ENCODE measurements at regions not wholly inside any gene's neighbourhood (a gene's known extent, or its start where the extent isn't known, plus 50 kb on each side); places are given as distances from the start of the nearest gene placed in this dataset.
A peak's percentile ranks its signal among the peaks of the same experiment; 100 is the strongest.

DNA sequence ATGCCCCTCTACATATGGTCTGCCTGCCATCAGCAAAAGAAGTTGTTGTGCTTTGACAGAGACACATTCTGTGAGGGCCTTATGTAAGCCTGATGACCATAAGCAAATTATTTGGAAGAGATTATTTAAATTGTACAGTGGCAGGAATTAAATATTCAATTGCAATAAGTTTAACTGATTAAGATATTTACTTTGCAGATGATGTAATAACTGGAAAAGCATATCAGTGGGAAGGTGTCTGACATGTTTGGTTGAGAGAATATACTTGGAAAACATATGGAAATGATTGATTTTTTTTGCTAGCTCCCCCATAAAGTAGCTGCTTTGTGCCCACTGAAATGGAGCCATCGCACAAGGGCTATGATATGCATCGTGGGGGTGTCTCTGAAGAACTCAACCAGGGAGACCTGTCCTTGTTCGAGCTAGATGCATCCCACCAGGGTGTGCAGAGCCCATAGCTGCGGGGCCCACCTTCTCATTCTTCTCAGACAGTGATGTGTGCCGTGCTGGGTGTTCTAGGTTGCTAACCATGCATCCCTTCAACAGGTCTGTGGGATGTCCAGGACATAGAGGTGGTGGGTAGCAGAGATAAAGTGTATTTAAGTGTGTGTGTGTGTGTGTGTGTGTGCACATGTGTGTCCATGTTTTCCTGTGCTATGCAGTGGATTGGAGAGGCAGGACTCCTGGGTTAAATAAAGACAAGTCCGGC, 90.4 kb upstream of the PARD3B start:
- Mint-ChIP-seq H3K27ac (ENCODE audit: unreplicated experiment) (peak overlapping the region; percentile 91), H3K27me3 (ENCODE audit: low read depth, unreplicated experiment) (no peaks in the 10 kb centered on the region)
- H3K79me2 ChIP-seq (ENCODE audit: insufficient read depth, low read length) = no peaks in the 10 kb centered on the region

DNA sequence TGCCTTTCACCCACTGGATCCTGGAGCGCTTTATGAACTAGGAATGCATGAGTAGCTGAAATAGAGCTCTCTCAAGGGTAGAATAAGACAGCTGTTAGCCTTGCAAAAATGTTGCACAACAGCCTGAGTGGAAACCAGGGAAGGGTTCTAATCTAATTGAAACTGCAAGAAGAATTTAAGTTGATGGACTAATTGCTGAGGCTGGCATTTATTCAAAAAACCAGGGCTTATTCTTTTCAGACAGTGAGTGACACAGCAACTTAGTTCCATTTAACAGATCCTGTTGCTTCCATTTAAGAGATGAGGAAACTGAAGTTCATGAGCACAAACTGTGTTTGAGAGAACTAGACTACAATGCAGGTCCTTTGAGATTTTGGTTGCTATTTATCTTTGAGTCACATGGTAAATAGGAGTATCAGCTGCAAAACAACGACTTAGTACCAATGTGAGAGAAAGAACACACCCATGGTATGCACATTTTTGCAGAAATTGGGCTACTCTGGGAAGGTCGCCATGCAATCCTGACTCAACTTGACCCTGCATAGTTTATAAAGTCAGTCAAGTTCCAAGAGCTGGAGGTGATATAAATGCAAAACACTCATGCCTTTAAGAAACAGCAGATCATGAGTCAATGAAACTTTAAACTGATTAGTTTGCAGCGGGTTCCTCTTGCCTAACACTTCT, 76.4 kb upstream of the PARD3B start:
- no peaks in the 10 kb centered on the region for H3K36me3 Mint-ChIP-seq (ENCODE audit: low read depth, unreplicated experiment)
- Histone ChIP-seq H3K9me3 (ENCODE audit: insufficient read depth, low read depth, low read length) (no peaks in the 10 kb centered on the region), H3K9ac (ENCODE audit: low read length) (no peak overlapping the region), H3K4me2 (ENCODE audit: low read length) (peak overlapping the region; percentile 23), H3K4me1 (ENCODE audit: insufficient read depth, low read length) (peaks cover 7% of the 10 kb centered on the region), H3K4me3 (ENCODE audit: insufficient read depth, low read depth, low read length) (no peak overlapping the region), H2AFZ (ENCODE audit: low read depth, low read length) (peak overlapping the region; percentile 13), H4K20me1 (ENCODE audit: insufficient read depth, low read length) (no peaks in the 10 kb centered on the region), H3K36me3 (ENCODE audit: insufficient read depth, low read length) (no peaks in the 10 kb centered on the region), H3K27ac (ENCODE audit: low read depth, low read length) (no peak overlapping the region), H3K79me2 (ENCODE audit: insufficient read depth, low read length) (no peaks in the 10 kb centered on the region), H3K27me3 (ENCODE audit: insufficient read depth, low read length) (no peaks in the 10 kb centered on the region)
- TF ChIP-seq, protein P1, sequence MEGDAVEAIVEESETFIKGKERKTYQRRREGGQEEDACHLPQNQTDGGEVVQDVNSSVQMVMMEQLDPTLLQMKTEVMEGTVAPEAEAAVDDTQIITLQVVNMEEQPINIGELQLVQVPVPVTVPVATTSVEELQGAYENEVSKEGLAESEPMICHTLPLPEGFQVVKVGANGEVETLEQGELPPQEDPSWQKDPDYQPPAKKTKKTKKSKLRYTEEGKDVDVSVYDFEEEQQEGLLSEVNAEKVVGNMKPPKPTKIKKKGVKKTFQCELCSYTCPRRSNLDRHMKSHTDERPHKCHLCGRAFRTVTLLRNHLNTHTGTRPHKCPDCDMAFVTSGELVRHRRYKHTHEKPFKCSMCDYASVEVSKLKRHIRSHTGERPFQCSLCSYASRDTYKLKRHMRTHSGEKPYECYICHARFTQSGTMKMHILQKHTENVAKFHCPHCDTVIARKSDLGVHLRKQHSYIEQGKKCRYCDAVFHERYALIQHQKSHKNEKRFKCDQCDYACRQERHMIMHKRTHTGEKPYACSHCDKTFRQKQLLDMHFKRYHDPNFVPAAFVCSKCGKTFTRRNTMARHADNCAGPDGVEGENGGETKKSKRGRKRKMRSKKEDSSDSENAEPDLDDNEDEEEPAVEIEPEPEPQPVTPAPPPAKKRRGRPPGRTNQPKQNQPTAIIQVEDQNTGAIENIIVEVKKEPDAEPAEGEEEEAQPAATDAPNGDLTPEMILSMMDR (IDR thresholded peaks at IDR 0.05; ENCODE audit: insufficient read depth, low read depth, low read length) = no peak
- TF ChIP-seq EZH2 (IDR thresholded peaks at IDR 0.05; ENCODE audit: insufficient read depth, low read length) = no peak
- H3K4me1 Mint-ChIP-seq (ENCODE audit: low read depth, unreplicated experiment) = peaks cover 4% of the 10 kb centered on the region
- no peak overlapping the region for H3K4me3 Mint-ChIP-seq (ENCODE audit: unreplicated experiment)
- FAIRE-seq (peak; percentile 86), DNase-seq (ENCODE audit: low read depth) (peak; percentile 85)
- H3K9me3 Mint-ChIP-seq (ENCODE audit: unreplicated experiment) = peaks cover 4% of the 10 kb centered on the region
- H3K27ac Mint-ChIP-seq (ENCODE audit: unreplicated experiment) = no peak overlapping the region
- H3K27me3 Mint-ChIP-seq (ENCODE audit: low read depth, unreplicated experiment) = no peaks in the 10 kb centered on the region

More for the DNA sequence above, 90.4 kb upstream of the PARD3B start:
- DNase-seq (ENCODE audit: low read depth) (no peak), FAIRE-seq (no peak)
- Histone ChIP-seq H2AFZ (ENCODE audit: low read depth, low read length) (no peak overlapping the region), H3K4me1 (ENCODE audit: insufficient read depth, low read length) (peaks cover 11% of the 10 kb centered on the region), H3K4me2 (ENCODE audit: low read length) (no peak overlapping the region), H3K36me3 (ENCODE audit: insufficient read depth, low read length) (no peaks in the 10 kb centered on the region), H3K27me3 (ENCODE audit: insufficient read depth, low read length) (no peaks in the 10 kb centered on the region), H3K9ac (ENCODE audit: low read length) (no peak overlapping the region), H3K9me3 (ENCODE audit: insufficient read depth, low read depth, low read length) (no peaks in the 10 kb centered on the region), H3K4me3 (ENCODE audit: insufficient read depth, low read depth, low read length) (no peak overlapping the region), H3K27ac (ENCODE audit: low read depth, low read length) (no peak overlapping the region), H4K20me1 (ENCODE audit: insufficient read depth, low read length) (no peaks in the 10 kb centered on the region)
- no peaks in the 10 kb centered on the region for H3K9me3 Mint-ChIP-seq (ENCODE audit: unreplicated experiment)
- H3K4me3 Mint-ChIP-seq (ENCODE audit: unreplicated experiment) = no peak overlapping the region
- TF ChIP-seq EZH2 (IDR thresholded peaks at IDR 0.05; ENCODE audit: insufficient read depth, low read length) = no peak
- TF ChIP-seq, protein P1 (IDR thresholded peaks at IDR 0.05; ENCODE audit: insufficient read depth, low read depth, low read length) = no peak
- H3K4me1 Mint-ChIP-seq (ENCODE audit: low read depth, unreplicated experiment) = peaks cover 27% of the 10 kb centered on the region
- H3K36me3 Mint-ChIP-seq (ENCODE audit: low read depth, unreplicated experiment) = no peaks in the 10 kb centered on the region

DNA sequence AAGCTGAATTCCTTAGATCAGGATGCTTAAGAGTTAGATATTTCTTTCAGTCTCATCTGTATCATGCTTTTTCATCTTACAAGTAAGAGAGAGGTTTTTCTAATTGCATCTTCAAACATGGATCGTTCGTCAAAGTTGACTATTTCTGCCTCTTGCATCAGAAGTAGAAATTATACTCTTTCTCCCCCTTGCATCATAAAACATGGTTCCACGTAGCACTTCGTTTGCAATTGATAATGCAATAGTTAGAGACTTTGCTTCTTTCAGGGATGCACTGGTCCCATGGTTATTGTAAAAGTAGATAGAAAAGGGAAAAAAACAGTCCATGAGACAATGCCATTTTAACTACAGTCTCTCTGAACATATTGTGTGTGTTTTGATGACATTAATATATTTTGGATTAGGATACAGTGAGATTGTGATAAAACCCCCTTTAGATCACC, 75.1 kb upstream of the PARD3B start:
- no peaks in the 10 kb centered on the region for H3K27me3 Mint-ChIP-seq (ENCODE audit: low read depth, unreplicated experiment)
- H3K9me3 ChIP-seq (ENCODE audit: insufficient read depth, low read depth, low read length) = no peaks in the 10 kb centered on the region
- DNase-seq (ENCODE audit: low read depth) (no peak), FAIRE-seq (no peak)
- H3K4me1 ChIP-seq (ENCODE audit: insufficient read depth, low read length) = peaks cover 7% of the 10 kb centered on the region
- no peak overlapping the region for H3K4me3 Mint-ChIP-seq (ENCODE audit: unreplicated experiment)
- no peak overlapping the region for H3K27ac ChIP-seq (ENCODE audit: low read depth, low read length)
- no peak overlapping the region for H3K4me2 ChIP-seq (ENCODE audit: low read length)
- no peaks in the 10 kb centered on the region for H4K20me1 ChIP-seq (ENCODE audit: insufficient read depth, low read length)
- no peak overlapping the region for H3K4me3 ChIP-seq (ENCODE audit: insufficient read depth, low read depth, low read length)
- H3K36me3 Mint-ChIP-seq (ENCODE audit: low read depth, unreplicated experiment) = no peaks in the 10 kb centered on the region
- H3K79me2 ChIP-seq (ENCODE audit: insufficient read depth, low read length) = no peaks in the 10 kb centered on the region
- no peak overlapping the region for H3K27ac Mint-ChIP-seq (ENCODE audit: unreplicated experiment)
- no peaks in the 10 kb centered on the region for H3K36me3 ChIP-seq (ENCODE audit: insufficient read depth, low read length)
- TF ChIP-seq EZH2 (IDR thresholded peaks at IDR 0.05; ENCODE audit: insufficient read depth, low read length) = no peak
- TF ChIP-seq, protein P1 (IDR thresholded peaks at IDR 0.05; ENCODE audit: insufficient read depth, low read depth, low read length) = no peak
- H3K9me3 Mint-ChIP-seq (ENCODE audit: unreplicated experiment) = peaks cover 3% of the 10 kb centered on the region
- no peaks in the 10 kb centered on the region for H3K27me3 ChIP-seq (ENCODE audit: insufficient read depth, low read length)
- H3K4me1 Mint-ChIP-seq (ENCODE audit: low read depth, unreplicated experiment) = peaks cover 4% of the 10 kb centered on the region
- H2AFZ ChIP-seq (ENCODE audit: low read depth, low read length) = no peak overlapping the region
- no peak overlapping the region for H3K9ac ChIP-seq (ENCODE audit: low read length)
